GM18858 (cell line): ENCODE measurements at regions not wholly inside any gene's neighbourhood (a gene's known extent, or its start where the extent isn't known, plus 50 kb on each side); places are given as distances from the start of the nearest gene placed in this dataset.
A peak's percentile ranks its signal among the peaks of the same experiment; 100 is the strongest.

Experiments
- ATAC-seq: cut with Tn5 transposase; IDR thresholded peaks from one replicate; pipeline ENCODE4 v1.9.1; 2021; ENCODE audit not compliant: unreplicated experiment

DNA sequence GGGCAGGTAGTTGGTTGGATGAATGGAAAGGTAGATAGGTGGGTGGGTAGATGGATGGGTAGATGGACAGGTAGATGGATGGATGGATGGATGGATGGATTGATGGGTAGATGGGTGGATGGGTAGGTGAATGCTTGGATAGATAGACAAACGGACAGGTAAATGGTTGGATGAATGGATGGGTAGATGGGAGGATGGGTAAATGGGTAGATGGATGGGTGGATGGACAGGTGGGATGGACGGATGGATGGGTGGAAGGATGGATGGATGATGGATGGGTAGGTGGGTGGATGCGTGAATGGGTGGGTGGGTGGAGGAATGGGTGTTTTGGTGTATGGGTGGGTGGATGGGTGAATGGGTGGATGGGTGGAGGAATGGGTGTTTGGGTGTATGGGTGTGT is 50.1 kb upstream of the ASAP2 start:
- ATAC-seq, result no peak

DNA sequence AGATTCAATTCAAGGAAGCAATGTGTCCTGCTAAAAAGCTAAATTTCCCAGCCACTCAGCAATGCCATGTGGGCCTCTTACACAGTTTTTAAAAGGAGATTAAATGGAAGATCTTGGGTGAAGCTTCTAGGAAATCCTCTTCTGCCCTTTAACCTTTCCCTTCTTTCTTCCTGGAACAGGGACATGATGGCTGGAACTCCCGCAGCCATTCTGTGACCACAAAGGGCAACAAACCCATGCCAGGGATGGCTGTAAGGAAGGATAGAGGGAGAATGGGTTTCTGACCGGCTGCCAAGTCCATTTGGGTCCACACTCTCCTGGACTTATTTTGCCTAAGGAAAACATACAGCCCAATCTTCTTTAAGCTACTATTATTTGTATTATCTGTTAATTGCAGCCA is 52.6 kb upstream of the ASAP2 start:
- ATAC-seq, result no peak

DNA sequence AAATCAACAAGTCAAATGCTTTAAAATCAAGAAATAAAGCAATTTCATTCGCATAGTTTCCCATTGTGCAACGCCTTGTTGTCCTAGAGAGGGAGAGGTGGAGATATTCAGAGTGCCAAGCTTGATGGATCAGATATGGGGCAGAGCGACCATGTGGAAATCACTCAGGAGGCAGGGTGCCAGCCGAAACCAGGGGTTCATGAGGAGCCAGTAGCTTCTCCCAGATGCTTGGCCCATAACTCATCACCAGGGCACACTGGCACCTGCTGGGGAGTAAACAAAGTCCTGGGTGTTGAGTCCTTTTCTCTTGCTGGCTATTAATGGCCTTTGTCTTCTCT is 53.0 kb upstream of the ASAP2 start:
- no peak for ATAC-seq

DNA sequence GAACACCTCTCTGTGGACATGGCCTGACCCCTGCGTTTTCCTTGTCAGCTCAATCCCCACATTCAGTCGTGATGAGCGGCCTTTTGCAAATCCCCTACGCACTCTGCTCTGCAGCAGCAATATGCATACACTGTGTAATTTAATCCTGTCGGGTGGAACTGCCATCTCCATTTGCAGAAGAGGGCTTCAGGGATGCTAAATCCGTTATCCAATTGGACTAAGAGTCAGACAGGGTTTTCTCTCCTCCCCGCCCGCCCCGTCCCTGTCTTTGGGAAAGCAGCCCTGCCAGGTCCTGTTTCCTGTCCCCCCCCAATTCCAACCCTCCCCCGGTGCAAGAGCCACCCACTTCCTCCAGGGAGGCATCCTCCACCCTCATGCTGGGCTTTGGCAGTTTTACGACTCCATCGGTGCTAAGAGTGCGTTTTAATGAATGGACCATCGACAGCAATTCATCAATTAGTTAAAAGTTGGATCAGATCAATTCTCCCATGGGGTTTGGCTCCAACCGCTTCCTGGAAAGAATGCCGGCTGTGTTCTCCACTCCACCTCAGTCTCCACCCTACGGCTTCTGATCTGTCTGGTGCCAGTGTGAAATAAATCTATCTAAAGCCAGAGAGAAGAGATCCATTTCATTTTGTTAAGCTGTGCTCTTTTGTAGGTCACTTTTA is 53.5 kb upstream of the ASAP2 start:
- ATAC-seq, result no peak

DNA sequence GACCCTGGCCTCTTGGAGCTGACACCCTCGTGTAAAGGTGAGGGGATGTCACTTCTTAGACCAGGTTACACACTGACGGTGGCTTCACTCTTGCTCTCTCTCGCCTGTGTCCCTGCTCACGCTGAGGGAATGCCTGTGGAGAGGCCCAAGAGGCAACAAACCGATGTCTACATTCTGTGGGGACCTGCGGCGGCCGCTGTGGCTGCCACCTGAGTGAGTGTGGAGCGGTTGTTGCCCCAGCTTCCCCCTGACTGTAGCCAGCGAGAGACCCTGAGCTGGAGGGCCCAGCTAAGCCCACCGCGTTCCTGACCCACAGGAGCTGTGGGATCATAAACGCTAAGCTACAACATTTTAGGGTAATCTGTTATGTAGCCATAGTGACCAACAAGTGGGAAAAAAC is 55.7 kb upstream of the ASAP2 start:
- ATAC-seq, result no peak

DNA sequence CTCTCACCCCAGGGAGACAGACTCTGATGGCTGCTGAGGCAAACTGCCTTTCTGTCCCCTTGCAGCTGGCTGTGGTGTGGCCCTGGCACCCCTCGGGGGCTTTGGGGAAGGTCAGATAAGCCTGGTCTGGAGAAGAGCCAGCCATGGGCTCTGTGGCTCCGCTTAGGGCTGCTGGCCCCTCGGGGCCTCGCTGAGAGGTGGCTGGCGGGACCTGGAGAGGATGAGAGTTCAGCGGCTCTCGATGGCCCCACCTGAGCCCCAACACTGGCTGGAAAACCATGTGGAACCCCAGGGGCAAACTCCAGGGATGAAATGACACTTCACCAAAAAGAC is 56.1 kb upstream of the ASAP2 start:
- no peak for ATAC-seq

DNA sequence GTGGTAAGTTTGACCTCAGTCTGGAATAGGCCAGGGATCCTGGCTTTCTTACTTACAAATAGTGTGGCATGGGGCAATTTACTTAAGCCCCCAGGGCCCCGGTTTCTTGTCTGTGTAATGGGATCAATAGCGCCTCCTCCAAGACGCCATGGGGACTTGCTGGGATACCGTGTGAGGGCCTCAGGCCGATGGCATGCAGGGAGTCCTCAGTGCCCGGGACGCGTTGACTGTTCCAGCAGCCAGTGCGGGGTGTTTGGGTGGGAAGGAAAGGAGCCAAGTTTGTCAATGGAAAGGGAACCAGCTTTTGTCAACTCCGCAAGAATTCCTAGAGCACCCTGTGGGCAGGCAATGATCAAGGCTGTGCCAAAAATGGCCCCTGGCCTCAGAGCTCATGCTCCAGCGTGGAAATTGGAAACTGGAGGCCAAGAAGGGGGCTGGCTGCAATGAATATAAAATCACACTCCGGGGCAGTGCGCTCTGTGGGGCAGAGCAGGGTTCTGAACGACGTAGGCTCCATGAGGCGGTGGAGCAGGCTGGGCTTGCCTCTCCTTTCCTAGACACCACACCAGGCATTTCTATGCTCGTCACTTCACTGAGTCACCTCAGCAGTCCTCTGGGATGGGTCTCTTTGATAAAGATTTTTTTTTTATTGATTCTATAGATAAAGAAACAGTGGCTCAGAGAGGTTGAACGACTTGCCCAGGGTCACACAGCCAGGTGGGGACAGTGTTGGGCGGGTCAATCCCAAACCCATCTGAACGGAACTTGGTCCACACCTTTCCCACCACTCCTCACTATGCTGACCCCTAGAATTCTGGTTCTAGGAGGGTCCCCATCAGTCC is 56.7 kb upstream of the ASAP2 start:
- no peak for ATAC-seq

DNA sequence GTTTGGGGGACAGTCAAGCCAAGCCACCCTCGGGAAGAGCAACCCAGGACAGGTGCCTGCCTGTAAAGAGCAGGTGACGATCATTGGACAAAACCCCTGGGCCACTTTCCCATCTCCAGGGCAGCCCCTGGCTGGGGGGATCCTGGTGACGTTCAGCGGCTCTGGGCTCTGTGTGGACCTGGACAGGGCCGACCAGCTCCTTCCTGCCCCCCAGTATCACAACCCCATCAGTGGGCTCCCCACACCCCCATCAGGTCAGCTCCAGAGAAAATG is 57.3 kb upstream of the ASAP2 start:
- no peak for ATAC-seq

DNA sequence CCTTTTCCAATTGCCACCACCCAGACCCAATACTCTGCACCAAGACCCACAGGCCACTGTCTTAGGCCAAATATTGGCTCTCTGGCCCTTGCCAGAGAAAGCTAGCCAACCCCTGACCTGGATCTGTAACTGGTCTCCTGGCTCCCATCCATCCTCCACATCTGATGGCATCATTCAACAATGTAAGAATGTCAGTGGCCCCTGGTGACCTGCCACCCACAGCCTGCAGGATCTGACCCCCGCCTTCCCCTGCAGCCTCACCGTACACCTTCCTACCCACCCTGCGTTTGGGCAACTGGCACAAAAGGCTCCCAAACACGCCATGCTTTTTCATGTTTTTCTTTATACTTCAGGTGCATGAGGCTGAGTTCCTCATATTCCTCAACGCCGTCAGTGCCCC is 60.0 kb upstream of the ASAP2 start:
- no peak for ATAC-seq

DNA sequence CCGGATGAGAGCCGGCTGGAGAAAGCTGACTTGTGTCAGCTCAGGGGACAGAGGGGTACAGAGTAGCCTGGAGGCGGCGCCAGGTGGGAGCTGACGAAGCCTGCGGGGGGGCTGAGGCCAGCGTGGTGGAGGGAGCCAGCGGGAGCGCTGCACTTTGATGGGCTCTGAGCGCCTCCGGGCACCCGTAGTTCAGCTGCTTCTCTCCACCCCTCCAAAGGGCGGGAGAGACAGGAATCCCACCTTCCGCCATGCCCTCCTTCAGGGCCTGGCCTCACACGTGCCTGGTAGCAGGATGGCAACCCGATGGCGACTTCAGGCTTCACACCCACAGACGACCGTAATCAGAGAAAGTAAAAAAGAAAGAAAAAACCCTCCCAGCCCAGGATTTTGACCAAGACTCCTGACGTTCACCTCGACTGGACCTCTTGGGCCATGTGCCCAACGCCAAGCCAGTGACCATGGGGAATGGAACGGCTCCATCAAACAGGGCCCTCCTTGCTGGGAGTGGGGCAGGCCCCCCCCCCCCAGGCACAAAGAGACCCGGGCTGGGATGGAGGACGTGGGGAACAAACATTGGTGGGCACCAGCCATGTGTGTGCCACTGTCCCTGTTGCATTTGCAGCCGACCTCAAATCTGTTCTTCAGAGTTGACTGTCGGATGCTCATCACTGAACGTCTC is 60.7 kb upstream of the ASAP2 start:
- ATAC-seq, result no peak

DNA sequence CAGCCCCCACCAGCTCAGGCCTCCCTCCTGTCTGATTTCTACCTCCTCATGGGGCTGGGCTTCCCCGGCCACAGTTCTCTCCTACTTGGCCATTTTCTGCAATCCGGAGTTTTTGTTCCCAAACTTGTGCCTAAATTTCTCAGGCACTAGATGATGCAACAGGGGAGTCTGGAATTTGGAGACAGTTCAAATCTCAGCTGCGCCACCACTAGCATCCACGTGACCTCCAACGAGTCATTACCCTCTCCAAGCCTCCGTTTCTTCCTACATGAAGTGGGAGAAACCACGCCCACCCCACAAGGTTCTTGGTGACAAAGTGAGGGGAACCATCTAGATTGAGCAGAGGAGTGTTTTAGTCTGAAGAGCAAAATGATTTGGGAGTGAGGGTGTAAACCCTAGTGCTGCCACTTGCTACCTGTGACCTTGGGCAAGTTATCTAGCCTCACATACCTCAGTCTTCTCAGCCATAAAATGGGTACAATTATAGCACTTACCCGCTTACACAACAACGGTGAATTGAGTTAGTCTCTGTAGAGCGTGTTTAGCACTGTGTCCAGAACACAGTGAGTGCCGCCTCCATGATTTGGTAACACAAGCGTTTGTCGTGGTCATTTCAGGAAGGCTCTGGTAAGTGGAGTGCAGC is 61.4 kb upstream of the ASAP2 start:
- ATAC-seq, result no peak

DNA sequence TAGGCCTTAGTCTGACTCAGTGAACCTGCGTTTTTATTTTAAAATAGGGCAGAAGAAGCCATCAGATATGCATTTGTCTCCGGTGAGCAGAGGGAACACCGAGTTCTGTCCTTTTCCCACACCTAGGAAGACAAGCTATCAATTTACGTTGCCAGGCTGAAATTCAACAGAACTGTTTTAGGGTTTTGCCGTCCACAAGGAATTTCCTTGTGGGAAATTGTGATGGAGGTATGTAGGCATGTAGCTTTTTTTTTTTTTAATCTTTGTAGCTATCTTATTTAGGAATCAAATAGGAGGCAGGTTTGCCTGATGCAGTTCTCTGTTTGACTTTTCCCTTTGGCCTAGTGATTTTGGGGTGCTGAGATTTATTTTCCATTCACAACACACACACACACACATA is 62.0 kb upstream of the ASAP2 start:
- no peak for ATAC-seq

DNA sequence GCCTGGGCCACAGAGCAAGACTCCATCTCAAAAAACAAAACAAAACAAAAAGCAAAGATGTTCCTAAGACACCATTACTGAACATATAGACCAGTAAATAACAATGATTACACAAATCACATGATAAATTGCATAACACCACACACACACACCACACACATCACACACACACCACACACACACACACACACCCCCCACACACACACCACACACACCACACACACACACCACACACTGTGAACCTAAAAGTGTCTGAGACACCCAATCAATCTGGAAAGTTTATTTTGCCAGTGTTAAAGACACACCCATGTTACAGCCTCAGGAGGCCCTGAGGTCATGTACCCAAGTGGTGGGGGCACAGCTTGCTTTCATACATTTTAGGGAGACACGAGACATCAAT is 62.6 kb upstream of the ASAP2 start:
- no peak for ATAC-seq

DNA sequence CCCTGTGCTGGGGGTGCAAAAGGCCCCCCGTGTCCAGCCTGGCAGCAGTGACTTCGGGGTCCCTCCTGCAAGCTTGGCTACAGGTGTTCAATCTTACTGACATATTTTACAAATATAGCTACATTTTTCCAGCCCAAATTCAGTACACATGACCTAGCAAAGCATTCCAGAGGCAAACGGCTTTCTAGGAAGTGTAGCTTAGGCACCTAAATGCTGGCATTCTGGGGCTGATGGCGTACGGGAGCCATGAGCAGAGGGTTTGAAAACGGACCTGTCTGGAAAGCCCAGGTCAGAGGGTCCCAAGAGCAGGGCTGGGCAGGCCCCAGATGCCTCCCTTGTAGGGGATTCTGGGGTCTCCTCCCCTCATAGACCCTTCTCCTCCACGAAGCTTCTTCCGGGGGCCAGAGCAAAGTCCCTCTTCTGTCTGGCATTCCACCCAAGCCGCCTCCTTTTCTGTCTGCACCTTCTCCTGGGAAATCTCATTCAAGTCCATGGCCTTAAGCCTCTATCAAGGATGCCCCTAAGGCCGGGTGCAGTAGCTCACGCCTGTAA is 63.3 kb upstream of the ASAP2 start:
- ATAC-seq, result no peak

DNA sequence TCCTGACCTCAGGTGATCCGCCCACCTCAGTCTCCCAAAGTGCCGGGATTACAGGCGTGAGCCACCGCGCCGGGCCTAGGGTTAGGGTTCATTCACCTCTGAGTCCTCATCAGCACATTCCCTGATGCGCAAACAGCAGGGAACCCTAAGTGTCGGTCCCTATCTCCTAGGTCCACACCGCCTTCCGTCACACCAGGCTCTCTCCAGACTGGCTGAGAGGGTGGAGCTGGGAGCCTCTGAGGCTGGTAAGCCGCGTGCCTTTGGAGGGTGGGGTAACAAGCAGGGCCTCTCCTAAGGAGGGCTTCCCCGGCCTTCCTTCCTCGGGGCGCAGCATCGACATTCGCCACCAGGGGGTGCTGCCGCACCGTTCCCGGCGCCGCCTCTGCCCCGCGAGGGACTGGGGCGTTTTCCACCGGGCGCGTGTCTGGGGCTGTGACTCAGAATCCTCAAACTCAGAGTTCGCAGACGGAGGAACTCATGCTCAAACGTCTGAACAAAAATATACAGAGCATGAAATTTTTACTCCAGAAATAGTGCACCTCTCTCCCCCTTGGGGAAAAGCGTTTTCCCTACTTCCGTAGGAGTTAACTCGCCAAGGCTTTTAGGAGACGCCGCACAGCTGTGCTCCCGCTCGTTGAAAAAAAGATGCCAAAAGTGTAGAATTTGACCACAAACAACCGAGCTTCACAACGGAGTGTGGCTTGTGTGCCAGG is 63.9 kb upstream of the ASAP2 start:
- ATAC-seq, result peak; percentile 76

DNA sequence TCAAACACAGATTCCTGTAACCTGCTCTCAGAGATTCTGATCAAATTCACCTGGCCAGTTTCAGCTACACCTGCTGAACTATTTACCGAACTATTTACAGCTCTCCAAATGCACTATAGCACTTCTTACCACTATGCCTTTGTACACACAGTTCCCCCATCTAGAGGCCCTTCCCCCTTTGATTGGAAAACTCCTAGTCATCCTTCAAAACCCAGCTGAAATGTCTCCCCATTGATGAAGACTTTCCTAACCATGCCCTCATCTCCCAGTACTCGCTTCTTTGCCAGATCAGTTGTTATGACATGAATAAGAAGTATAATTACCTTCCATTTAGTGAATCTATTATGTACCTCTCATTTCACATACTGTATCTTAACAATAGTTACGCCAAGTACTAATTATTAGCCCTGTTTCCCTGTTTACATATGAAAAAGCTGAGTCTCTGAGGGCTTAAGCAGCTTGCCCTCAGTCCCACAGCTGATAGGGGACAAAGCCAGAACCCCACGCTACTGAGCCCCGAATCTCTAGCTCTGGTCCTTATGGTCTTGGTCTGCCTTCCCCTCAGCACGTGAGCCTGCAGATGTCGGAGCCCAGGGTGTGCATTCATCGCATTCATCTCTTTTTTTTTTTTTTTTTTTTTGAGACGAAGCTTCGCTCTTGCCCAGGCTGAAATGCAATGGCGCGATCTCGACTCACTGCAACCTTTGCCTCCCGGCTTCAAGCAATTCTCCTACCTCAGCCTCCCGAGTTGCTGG is 64.7 kb upstream of the ASAP2 start:
- no peak for ATAC-seq

DNA sequence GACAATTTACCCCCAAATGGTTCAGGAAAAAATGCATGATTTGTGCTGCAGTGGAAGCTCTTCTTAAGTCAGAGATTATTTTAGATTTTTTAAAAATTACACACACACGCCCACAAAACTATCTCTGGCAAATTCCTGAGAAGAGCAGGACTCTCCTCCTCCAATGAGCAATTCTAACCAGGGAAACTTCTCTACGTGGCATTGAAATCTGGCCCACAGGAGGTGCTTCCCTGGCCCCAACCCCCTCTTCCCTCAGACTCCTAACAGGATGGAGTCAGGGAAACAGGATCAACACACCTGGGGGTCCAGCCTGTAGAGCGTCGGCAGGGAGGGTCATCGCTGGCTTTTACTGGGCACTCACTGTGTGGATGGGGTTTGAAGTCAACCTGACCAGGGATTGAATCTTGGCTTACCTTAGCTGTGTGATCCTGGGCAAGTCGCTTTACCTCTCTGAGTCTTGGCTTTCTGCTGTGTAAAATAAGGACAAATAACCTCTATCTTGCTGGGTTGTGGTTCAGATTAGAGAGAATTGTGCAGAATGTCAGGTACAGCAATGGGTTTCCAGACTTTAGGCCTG is 65.4 kb upstream of the ASAP2 start:
- no peak for ATAC-seq

DNA sequence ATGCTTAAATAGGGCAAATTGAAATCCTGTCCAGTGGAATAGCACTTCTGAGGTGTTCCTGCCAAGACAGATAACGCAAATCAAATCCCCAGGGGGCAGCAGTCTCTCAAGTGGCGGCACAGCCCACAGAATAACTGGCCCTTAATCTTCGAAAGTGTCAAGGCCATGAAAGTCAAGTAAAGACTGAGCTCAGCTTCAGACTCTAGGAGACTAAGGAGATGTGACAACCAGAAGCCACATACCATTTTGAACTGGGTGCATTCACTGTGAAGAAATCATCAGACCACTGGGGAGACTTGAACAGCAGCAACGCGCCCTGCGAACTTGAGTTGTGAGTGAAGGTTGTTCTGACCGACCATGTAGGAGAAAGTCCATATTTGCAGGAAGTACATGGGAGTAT is 66.0 kb upstream of the ASAP2 start:
- ATAC-seq, result no peak

DNA sequence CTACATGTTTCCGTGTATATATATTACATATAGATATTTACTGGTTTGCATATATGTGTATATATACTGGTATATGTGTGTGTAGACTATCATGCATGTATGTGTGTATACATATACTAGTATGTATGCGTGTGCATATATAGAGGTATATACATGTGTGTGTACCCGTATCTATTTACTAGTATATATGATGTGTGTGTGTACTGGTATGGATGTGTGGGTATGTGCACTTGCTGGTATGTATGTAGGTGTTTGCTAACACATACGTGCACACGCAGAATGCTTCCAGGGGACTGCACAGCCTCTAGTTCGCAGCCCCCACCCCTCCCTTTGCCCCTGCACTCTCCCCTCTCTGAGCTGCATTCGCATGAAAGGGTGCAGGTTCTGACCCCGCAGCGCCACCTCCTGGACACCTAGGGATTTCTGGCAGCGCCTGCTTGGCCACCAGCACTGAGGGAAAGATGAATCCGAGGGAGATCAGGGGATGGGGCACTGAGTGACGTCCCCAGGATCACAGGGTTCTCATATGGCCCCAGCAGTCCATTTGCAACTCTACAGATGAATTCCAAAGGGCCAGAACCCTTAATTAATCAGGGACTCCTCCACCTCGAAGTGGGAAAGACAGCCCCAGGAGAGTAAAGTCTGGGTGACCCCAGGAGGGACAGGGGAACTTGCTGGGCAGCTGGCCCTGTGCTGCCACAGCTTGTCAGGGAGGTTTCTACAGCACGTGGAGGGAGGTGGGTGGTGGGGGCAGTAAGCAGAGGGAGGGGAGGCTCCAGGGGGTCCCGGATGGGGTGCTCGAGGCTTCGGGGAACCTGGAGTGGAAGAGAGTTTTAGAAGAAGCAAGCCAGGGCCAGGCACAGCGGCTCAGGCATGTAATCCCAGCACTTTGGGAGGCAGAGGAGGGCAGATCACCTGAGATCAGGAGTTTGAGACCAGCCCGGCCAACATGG is 66.8 kb upstream of the ASAP2 start:
- ATAC-seq, result no peak
